ENCODE measurements at regions not wholly inside any gene's neighbourhood (a gene's known extent, or its start where the extent isn't known, plus 50 kb on each side); places are given as distances from the start of the nearest gene placed in this dataset.

DNA sequence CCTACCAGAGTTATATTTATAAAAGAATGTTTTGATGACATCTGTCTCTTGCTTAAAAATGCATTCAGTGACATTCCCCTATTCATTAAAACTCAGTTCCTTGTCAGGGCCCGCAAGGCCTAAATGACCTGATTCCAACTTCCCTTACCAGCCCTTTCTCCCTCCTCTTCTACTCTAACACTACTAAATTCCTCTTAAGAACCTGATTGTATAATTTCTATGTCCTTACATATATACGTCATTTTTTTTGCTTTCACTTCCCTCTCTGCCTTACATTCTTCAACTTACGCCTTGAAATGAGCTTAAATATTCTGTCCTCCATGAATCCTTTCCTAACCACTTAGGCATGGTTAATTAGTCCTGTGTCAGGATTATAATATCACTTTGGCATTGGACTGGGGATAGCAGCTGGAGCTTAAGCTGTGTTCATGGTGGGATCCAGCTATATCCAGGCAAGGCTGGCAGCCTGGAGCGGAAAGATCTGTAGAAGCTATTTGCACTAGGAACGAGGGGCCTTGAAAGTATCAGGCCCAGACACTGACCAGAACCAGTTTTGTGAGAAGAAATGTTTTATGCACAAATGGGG lies 360.2 kb upstream of the PTBP2 start:
- TF ChIP-seq, protein P1, sequence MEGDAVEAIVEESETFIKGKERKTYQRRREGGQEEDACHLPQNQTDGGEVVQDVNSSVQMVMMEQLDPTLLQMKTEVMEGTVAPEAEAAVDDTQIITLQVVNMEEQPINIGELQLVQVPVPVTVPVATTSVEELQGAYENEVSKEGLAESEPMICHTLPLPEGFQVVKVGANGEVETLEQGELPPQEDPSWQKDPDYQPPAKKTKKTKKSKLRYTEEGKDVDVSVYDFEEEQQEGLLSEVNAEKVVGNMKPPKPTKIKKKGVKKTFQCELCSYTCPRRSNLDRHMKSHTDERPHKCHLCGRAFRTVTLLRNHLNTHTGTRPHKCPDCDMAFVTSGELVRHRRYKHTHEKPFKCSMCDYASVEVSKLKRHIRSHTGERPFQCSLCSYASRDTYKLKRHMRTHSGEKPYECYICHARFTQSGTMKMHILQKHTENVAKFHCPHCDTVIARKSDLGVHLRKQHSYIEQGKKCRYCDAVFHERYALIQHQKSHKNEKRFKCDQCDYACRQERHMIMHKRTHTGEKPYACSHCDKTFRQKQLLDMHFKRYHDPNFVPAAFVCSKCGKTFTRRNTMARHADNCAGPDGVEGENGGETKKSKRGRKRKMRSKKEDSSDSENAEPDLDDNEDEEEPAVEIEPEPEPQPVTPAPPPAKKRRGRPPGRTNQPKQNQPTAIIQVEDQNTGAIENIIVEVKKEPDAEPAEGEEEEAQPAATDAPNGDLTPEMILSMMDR (IDR thresholded peaks at IDR 0.05; ENCODE audit: low read length, missing control alignments): no peak
- no peak for DNase-seq (ENCODE audit: low read depth)
- H3K4me3 ChIP-seq (replicated peaks; ENCODE audit: low read depth, low read length): no peak overlapping the region

DNA sequence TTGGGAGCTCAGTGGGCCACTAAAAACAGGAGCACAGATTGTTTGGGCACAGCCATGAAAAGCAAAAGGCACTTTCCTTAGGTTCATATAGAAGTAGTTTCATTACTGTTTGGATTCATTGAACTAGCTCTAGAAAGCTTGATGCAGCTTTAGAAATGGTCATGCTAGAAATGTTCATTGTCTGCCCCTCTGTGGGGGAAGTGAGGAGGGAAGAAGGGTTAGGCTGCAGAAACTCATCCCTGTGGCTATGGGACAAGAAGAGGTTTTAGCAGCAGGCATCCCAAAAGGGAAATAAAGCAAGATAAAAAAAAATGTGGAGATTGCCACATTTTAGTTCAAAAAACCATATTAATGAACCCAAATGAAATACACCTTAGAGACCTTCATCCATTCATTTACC lies 359.6 kb upstream of the PTBP2 start:
- TF ChIP-seq, protein P1 (IDR thresholded peaks at IDR 0.05; ENCODE audit: low read length, missing control alignments): no peak
- no peak for DNase-seq (ENCODE audit: low read depth)
- H3K4me3 ChIP-seq (replicated peaks; ENCODE audit: low read depth, low read length): no peak overlapping the region

DNA sequence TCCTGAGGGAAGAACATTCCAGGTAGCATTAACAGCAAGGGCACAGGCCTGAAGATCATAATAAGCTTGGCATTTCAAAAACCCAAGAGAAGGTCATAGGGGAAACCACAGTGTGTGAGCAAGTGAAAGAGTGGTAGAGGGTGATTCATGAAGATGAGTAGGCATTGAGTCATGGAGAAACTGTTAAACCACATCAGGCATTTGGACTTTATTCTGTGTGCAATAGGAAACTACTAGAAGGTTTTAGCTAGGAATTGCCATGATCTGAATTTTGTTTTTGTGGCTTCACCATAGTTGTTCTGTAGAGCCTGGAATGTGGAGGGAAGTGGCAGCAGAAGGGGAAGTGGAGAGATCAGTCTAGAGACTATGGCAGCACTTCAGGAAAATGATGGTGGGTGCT lies 359.0 kb upstream of the PTBP2 start:
- no peak overlapping the region for H3K4me3 ChIP-seq (replicated peaks; ENCODE audit: low read depth, low read length)
- TF ChIP-seq, protein P1 (IDR thresholded peaks at IDR 0.05; ENCODE audit: low read length, missing control alignments): no peak
- DNase-seq (ENCODE audit: low read depth): peak; percentile 96

DNA sequence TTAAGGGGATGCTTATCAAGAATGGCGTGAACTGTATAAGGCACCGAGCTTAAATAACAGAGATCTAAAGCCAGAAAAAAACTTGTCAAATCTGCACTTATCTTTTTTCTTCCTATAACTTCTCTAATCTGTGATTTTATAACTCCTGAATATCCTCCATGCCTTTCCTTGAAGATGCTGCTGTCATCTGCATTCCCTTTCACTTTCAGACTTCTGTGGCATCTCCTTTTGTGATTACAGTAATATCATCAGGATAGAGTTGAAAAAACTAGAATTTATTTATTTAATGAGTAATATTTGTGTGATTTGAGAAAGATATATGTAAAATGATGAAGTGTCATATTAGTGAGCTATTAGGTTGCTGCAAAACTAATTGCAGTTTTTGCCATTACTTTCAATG lies 357.8 kb upstream of the PTBP2 start:
- no peak for DNase-seq (ENCODE audit: low read depth)
- no peak overlapping the region for H3K4me3 ChIP-seq (replicated peaks; ENCODE audit: low read depth, low read length)
- TF ChIP-seq, protein P1 (IDR thresholded peaks at IDR 0.05; ENCODE audit: low read length, missing control alignments): no peak

DNA sequence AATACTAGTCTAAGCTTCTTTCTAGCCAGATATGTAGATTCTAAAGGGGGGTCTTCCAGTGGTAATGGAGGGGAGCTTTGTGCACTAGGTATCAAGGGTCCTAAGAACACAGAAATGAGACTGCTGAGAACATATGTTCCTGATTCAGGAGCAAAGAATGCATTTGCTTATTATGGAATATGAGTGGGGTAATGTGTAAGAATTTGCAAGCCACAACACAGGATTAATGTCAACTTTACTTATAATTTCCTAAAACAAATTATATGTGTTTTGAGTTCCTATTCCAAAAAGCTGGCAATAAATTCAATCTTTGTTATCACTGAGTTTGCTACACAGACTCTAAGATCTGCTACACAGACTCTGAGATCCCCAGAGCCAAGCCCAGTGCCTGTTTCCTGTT lies 357.0 kb upstream of the PTBP2 start:
- H3K4me3 ChIP-seq (replicated peaks; ENCODE audit: low read depth, low read length): no peak overlapping the region
- no peak for DNase-seq (ENCODE audit: low read depth)
- TF ChIP-seq, protein P1 (IDR thresholded peaks at IDR 0.05; ENCODE audit: low read length, missing control alignments): no peak

DNA sequence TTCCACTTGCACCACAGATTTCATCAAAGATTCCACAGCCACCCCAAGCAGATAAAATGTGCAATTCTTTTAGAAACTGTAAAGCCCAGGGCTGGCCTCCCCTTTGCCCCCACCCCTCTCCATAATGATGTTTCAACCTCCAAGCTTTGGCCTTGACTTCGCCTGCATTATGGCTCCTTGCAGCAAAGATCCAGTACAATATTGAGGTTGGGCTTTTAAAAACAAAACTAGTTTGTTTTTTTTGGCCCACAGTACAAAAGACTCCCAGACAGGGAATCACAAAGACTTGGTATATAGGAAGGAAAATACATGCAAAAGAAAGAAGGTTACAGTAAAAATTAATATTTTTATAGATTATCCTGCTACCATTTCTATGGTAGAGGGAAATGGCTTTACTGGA lies 356.5 kb upstream of the PTBP2 start:
- peak; percentile 51 for DNase-seq (ENCODE audit: low read depth)
- TF ChIP-seq, protein P1 (IDR thresholded peaks at IDR 0.05; ENCODE audit: low read length, missing control alignments): no peak
- H3K4me3 ChIP-seq (replicated peaks; ENCODE audit: low read depth, low read length): no peak overlapping the region
